GM18907 (cell line): ENCODE measurements at regions not wholly inside any gene's neighbourhood (a gene's known extent, or its start where the extent isn't known, plus 50 kb on each side); places are given as distances from the start of the nearest gene placed in this dataset.

ENCODE experiments used
- ATAC-seq: cut with Tn5 transposase; IDR thresholded peaks from one replicate; pipeline ENCODE4 v1.9.1; 2021; ENCODE audit warnings: mild to moderate bottlenecking, moderate library complexity; ENCODE audit not compliant: unreplicated experiment

GRCh38 chr5:129399069-129399468, 61.0 kb upstream of the ADAMTS19 start:
- ATAC-seq = no peak

GRCh38 chr5:129400395-129400983, 59.6 kb upstream of the ADAMTS19 start:
- ATAC-seq = no peak

GRCh38 chr5:129405222-129405621, 54.9 kb upstream of the ADAMTS19 start:
- no peak for ATAC-seq

DNA sequence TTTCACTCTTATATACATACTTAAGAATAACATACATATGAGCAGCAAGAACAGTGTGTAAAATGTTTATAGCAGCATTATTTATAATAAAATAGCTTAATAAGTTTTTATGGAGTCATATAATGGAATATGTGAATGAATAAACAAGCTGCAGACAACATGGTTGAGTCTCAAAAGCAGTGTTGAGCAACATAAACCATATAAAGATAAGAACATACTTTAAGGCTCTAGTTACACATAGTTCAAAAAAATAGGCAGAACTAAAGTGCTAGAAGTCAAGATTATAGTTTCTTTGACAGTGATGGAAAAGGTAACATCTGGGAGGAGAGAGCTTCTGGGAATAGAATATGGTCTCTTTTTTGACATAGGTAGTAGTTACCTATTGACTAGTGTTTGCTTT, 53.7 kb upstream of the ADAMTS19 start:
- no peak for ATAC-seq
